GM23338 (cell line): ENCODE measurements at regions not wholly inside any gene's neighbourhood (a gene's known extent, or its start where the extent isn't known, plus 50 kb on each side); places are given as distances from the start of the nearest gene placed in this dataset.

Experiments
- ATAC-seq: fragments of 200-7000 bp; cut with Tn5 transposase; 3 replicates; pipeline ENCODE4 v1.9.1; 2020
- DNase-seq: peaks from one replicate; pipeline ENCODE4 v3.0.0-alpha.2; 2015; ENCODE audit warnings: low spot score
- H2AFZ ChIP-seq: fragments of 200-600 bp; sonication (generic); 2 replicates; pipeline ENCODE4 v1.8.0; 2016; ENCODE audit warnings: antibody characterized with exemption, mild to moderate bottlenecking, moderate library complexity
- H3F3A ChIP-seq: fragments of 200-600 bp; sonication (generic); replicated peaks from 2 replicates; pipeline ENCODE4 v1.8.0; 2017; ENCODE audit warnings: antibody characterized with exemption, mixed run types, low read depth
- H3K27ac ChIP-seq: fragments of 200-600 bp; sonication (generic); 2 replicates; pipeline ENCODE4 v1.6.1; 2016; ENCODE audit warnings: low read depth
- H3K27me3 ChIP-seq: fragments of 200-600 bp; sonication (generic); 2 replicates; pipeline ENCODE4 v1.8.0; 2016; ENCODE audit warnings: mild to moderate bottlenecking, mixed run types, moderate library complexity; ENCODE audit not compliant: insufficient read depth
- H3K36me3 ChIP-seq: fragments of 200-600 bp; sonication (generic); 2 replicates; pipeline ENCODE4 v1.8.0; 2016; ENCODE audit warnings: mild to moderate bottlenecking; ENCODE audit not compliant: insufficient read depth
- H3K4me1 ChIP-seq: fragments of 200-600 bp; sonication (generic); 2 replicates; pipeline ENCODE4 v1.8.0; 2016; ENCODE audit warnings: mild to moderate bottlenecking, moderate library complexity; ENCODE audit not compliant: insufficient read depth
- H3K4me2 ChIP-seq: fragments of 200-600 bp; sonication (generic); 2 replicates; pipeline ENCODE4 v1.7.1; 2017; ENCODE audit warnings: mixed run types
- H3K4me3 ChIP-seq: fragments of 200-600 bp; sonication (generic); 2 replicates; pipeline ENCODE4 v1.6.1; 2016; ENCODE audit warnings: mixed run types
- H3K79me2 ChIP-seq: fragments of 200-600 bp; sonication (generic); replicated peaks from 2 replicates; pipeline ENCODE4 v1.8.0; 2017; ENCODE audit warnings: mild to moderate bottlenecking; ENCODE audit not compliant: insufficient read depth
- H3K9me2 ChIP-seq: fragments of 200-600 bp; sonication (generic); 2 replicates; pipeline ENCODE4 v1.8.0; 2017; ENCODE audit not compliant: insufficient read depth
- H4K20me1 ChIP-seq: fragments of 200-600 bp; sonication (generic); replicated peaks from 2 replicates; pipeline ENCODE4 v1.8.0; 2017; ENCODE audit warnings: mild to moderate bottlenecking; ENCODE audit not compliant: insufficient read depth
- H3K27ac Mint-ChIP-seq: 2 replicates; pipeline ENCODE4 v1.8.0; 2020; ENCODE audit warnings: inconsistent platforms, mild to moderate bottlenecking, moderate library complexity, mixed read lengths
- H3K27me3 Mint-ChIP-seq: 3 replicates; pipeline ENCODE4 v1.8.0; 2022; ENCODE audit warnings: low read depth, mild to moderate bottlenecking, moderate library complexity, mixed read lengths, inconsistent platforms; ENCODE audit not compliant: insufficient read depth, poor library complexity
- H3K36me3 Mint-ChIP-seq: 3 replicates; pipeline ENCODE4 v1.8.0; 2021; ENCODE audit warnings: low read depth, mild to moderate bottlenecking, inconsistent platforms, moderate library complexity, mixed read lengths
- H3K4me1 Mint-ChIP-seq: 3 replicates; pipeline ENCODE4 v1.8.0; 2020; ENCODE audit warnings: mild to moderate bottlenecking, inconsistent platforms, mixed read lengths
- H3K4me3 Mint-ChIP-seq: 3 replicates; pipeline ENCODE4 v1.8.0; 2021; ENCODE audit warnings: moderate library complexity, mild to moderate bottlenecking, inconsistent platforms, mixed read lengths
- H3K9me3 Mint-ChIP-seq: 3 replicates; pipeline ENCODE4 v1.8.0; 2020; ENCODE audit warnings: moderate library complexity, mild to moderate bottlenecking, inconsistent platforms, mixed read lengths
- CREB1 ChIP-seq: fragments of 250-450 bp; sonication (Bioruptor Pico); IDR thresholded peaks from 2 replicates; pipeline ENCODE4 v1.5.0; 2020; ENCODE audit warnings: low read depth, mild to moderate bottlenecking, moderate library complexity
- CTCF ChIP-seq, 2 experiments: fragments of 200-600 bp in 1 of 2; sonication (generic) in 1 of 2; conservative IDR thresholded peaks; 2 replicates each; pipeline versions ENCODE4 v1.5.1 to v1.6.1; 2016 to 2017; ENCODE audit warnings: antibody characterized with exemption in 2 of 2, low read depth in 2 of 2, mild to moderate bottlenecking in 2 of 2, moderate library complexity in 1 of 2
- EZH2 ChIP-seq: fragments of 200-600 bp; sonication (generic); IDR thresholded peaks from one replicate; pipeline ENCODE4 v1.8.0; 2017; ENCODE audit warnings: antibody characterized with exemption, mild to moderate bottlenecking, low read depth; ENCODE audit not compliant: unreplicated experiment
- EZH2phosphoT487 ChIP-seq: fragments of 200-600 bp; sonication (generic); IDR thresholded peaks from one replicate; pipeline ENCODE4 v1.8.1; 2018; ENCODE audit warnings: antibody characterized with exemption; ENCODE audit not compliant: unreplicated experiment
- JUNB ChIP-seq: IDR thresholded peaks from one replicate; pipeline ENCODE4 v1.6.1; 2016; ENCODE audit warnings: antibody characterized with exemption; ENCODE audit not compliant: unreplicated experiment
- NANOG ChIP-seq: IDR thresholded peaks from 2 replicates; pipeline ENCODE4 v1.6.1; 2016; ENCODE audit warnings: antibody characterized with exemption, borderline replicate concordance
- POLR2AphosphoS5 ChIP-seq: IDR thresholded peaks from 2 replicates; pipeline ENCODE4 v1.6.1; 2016; ENCODE audit warnings: antibody characterized with exemption, low read depth
- REST ChIP-seq: IDR thresholded peaks from one replicate; pipeline ENCODE4 v1.6.1; 2018; ENCODE audit warnings: antibody characterized with exemption; ENCODE audit not compliant: unreplicated experiment
- STAT1 ChIP-seq: IDR thresholded peaks from one replicate; pipeline ENCODE4 v1.6.1; 2016; ENCODE audit warnings: antibody characterized with exemption; ENCODE audit not compliant: unreplicated experiment
- ZNF114 ChIP-seq: fragments of 250-450 bp; sonication (Bioruptor Pico); IDR thresholded peaks from 2 replicates; pipeline ENCODE4 v1.5.0; 2020; ENCODE audit warnings: mild to moderate bottlenecking, moderate library complexity
- ZNF331 ChIP-seq: fragments of 250-450 bp; sonication (Bioruptor Pico); IDR thresholded peaks from 2 replicates; pipeline ENCODE4 v1.5.0; 2020; ENCODE audit warnings: low read depth, mild to moderate bottlenecking, moderate library complexity
- TF ChIP-seq, protein P1 (sequence below): IDR thresholded peaks from 2 replicates; pipeline ENCODE4 v1.6.1; 2016; ENCODE audit warnings: antibody characterized with exemption
- TF ChIP-seq, protein P2 (sequence below): fragments of 250-450 bp; sonication (Bioruptor Pico); IDR thresholded peaks from 2 replicates; pipeline ENCODE4 v1.5.0; 2020; ENCODE audit warnings: mild to moderate bottlenecking, moderate library complexity

DNA sequence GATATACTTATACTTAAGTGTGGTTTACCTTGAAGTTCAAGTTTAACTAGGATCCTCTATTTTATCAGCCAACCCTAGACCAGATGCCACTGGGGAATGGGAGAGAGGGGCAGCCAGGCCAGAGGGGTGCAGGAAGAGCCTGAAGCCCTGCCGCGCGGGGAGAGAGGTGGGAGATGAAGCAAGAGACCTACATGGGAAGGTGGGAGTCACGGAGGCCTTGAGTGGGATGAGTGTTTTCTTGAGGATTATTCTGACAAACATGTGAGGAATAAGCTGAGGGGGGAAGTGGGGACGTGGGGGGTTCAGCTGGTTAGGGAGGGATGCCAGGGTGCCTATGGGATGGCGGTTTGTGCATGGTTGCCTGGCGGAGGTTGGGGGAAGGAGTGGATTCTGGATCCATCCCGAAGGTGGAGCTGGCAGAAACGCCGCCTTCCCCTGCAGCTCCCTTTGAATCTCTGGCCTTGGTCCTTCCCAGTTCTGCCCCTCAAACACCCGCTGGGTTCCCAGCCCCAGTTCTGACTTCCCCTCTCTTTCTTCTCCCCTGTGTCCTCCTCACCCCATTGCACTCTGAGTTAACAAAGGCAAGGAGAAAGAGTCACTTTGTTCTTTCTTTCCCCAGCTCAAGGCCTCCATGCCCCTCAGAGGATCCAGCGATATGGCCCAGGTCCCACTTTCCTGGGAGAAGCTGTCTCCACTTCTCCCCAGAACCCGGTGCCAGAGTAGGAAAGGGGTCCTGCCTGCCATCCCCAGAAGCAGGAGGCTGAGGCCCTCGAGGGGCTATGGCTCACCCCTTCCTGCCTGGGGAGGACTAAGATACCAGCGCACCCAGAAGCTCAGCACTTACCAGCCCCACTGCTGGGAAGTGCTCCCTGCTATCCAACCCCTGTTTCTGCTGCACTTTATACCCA, 274.2 kb downstream of the UACA start:
- Histone ChIP-seq H3K4me1 (no peaks in the 10 kb centered on the region), H3F3A (no peaks in the 10 kb centered on the region), H2AFZ (no peak overlapping the region), H3K4me2 (no peak overlapping the region), H3K9me2 (no peaks in the 10 kb centered on the region), H4K20me1 (no peaks in the 10 kb centered on the region), H3K4me3 (no peak overlapping the region), H3K27ac (no peak overlapping the region), H3K79me2 (no peaks in the 10 kb centered on the region), H3K36me3 (no peaks in the 10 kb centered on the region), H3K27me3 (no peaks in the 10 kb centered on the region)
- TF ChIP-seq CTCF (conservative IDR thresholded peaks at IDR 0.05; ENCODE audit: low read depth in 2 of 2) (no peak), JUNB (no peak), STAT1 (no peak), CREB1 (CRISPR knock-in tag) (no peak), REST (no peak), EZH2 (no peak), ZNF331 (CRISPR knock-in tag) (no peak), NANOG (no peak), POLR2AphosphoS5 (no peak), ZNF114 (CRISPR knock-in tag) (no peak), EZH2phosphoT487 (no peak)
- TF ChIP-seq, protein P1, sequence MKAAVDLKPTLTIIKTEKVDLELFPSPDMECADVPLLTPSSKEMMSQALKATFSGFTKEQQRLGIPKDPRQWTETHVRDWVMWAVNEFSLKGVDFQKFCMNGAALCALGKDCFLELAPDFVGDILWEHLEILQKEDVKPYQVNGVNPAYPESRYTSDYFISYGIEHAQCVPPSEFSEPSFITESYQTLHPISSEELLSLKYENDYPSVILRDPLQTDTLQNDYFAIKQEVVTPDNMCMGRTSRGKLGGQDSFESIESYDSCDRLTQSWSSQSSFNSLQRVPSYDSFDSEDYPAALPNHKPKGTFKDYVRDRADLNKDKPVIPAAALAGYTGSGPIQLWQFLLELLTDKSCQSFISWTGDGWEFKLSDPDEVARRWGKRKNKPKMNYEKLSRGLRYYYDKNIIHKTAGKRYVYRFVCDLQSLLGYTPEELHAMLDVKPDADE: no peak
- TF ChIP-seq, protein P2, sequence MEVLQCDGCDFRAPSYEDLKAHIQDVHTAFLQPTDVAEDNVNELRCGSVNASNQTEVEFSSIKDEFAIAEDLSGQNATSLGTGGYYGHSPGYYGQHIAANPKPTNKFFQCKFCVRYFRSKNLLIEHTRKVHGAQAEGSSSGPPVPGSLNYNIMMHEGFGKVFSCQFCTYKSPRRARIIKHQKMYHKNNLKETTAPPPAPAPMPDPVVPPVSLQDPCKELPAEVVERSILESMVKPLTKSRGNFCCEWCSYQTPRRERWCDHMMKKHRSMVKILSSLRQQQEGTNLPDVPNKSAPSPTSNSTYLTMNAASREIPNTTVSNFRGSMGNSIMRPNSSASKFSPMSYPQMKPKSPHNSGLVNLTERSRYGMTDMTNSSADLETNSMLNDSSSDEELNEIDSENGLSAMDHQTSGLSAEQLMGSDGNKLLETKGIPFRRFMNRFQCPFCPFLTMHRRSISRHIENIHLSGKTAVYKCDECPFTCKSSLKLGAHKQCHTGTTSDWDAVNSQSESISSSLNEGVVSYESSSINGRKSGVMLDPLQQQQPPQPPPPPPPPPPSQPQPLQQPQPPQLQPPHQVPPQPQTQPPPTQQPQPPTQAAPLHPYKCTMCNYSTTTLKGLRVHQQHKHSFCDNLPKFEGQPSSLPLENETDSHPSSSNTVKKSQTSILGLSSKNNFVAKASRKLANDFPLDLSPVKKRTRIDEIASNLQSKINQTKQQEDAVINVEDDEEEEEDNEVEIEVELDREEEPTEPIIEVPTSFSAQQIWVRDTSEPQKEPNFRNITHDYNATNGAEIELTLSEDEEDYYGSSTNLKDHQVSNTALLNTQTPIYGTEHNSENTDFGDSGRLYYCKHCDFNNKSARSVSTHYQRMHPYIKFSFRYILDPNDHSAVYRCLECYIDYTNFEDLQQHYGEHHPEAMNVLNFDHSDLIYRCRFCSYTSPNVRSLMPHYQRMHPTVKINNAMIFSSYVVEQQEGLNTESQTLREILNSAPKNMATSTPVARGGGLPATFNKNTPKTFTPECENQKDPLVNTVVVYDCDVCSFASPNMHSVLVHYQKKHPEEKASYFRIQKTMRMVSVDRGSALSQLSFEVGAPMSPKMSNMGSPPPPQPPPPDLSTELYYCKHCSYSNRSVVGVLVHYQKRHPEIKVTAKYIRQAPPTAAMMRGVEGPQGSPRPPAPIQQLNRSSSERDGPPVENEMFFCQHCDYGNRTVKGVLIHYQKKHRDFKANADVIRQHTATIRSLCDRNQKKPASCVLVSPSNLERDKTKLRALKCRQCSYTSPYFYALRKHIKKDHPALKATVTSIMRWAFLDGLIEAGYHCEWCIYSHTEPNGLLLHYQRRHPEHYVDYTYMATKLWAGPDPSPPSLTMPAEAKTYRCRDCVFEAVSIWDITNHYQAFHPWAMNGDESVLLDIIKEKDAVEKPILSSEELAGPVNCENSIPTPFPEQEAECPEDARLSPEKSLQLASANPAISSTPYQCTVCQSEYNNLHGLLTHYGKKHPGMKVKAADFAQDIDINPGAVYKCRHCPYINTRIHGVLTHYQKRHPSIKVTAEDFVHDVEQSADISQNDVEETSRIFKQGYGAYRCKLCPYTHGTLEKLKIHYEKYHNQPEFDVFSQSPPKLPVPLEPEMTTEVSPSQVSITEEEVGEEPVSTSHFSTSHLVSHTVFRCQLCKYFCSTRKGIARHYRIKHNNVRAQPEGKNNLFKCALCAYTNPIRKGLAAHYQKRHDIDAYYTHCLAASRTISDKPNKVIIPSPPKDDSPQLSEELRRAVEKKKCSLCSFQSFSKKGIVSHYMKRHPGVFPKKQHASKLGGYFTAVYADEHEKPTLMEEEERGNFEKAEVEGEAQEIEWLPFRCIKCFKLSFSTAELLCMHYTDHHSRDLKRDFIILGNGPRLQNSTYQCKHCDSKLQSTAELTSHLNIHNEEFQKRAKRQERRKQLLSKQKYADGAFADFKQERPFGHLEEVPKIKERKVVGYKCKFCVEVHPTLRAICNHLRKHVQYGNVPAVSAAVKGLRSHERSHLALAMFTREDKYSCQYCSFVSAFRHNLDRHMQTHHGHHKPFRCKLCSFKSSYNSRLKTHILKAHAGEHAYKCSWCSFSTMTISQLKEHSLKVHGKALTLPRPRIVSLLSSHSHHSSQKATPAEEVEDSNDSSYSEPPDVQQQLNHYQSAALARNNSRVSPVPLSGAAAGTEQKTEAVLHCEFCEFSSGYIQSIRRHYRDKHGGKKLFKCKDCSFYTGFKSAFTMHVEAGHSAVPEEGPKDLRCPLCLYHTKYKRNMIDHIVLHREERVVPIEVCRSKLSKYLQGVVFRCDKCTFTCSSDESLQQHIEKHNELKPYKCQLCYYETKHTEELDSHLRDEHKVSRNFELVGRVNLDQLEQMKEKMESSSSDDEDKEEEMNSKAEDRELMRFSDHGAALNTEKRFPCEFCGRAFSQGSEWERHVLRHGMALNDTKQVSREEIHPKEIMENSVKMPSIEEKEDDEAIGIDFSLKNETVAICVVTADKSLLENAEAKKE: no peak
- H3K4me1 Mint-ChIP-seq: no peaks in the 10 kb centered on the region; the same call in 1 of the 3 replicates
- H3K27me3 Mint-ChIP-seq: peaks cover 1% of the 10 kb centered on the region
- ATAC-seq (no peak), DNase-seq (no peak)
- no peak overlapping the region for H3K27ac Mint-ChIP-seq
- no peaks in the 10 kb centered on the region; the same call in 2 of the 3 replicates for H3K9me3 Mint-ChIP-seq
- H3K4me3 Mint-ChIP-seq: no peak overlapping the region
- no peaks in the 10 kb centered on the region for H3K36me3 Mint-ChIP-seq
